Cardiac muscle cell (in vitro differentiated cells and primary cell): ENCODE measurements at regions not wholly inside any gene's neighbourhood (a gene's known extent, or its start where the extent isn't known, plus 50 kb on each side); places are given as distances from the start of the nearest gene placed in this dataset.
"Not testable (repeated sequence)": the region's sequence is repeated elsewhere in the genome, so short reads cannot be mapped to it uniquely, and the experiment has no call there.

Experiments
- DNase-seq, 2 donors: peaks; one replicate each; pipeline versions ENCODE4 v3.0.0 to v3.0.0-alpha.2; 2010 to 2017; ENCODE audit warnings: low read depth in 1 of 2, low spot score in 1 of 2
- H3K27ac ChIP-seq: fragments of 200-600 bp; sonication (generic); 2 replicates; pipeline ENCODE4 v1.5.1; 2016
- H3K27me3 ChIP-seq: fragments of 200-600 bp; sonication (generic); 2 replicates; pipeline ENCODE4 v1.6.0; 2016; ENCODE audit warnings: control low read depth
- H3K36me3 ChIP-seq: fragments of 200-600 bp; sonication (generic); 2 replicates; pipeline ENCODE4 v1.5.1; 2016; ENCODE audit warnings: control low read depth
- H3K4me1 ChIP-seq: fragments of 200-600 bp; sonication (generic); 2 replicates; pipeline ENCODE4 v1.8.1; 2017; ENCODE audit warnings: low read depth, mild to moderate bottlenecking, mixed run types
- H3K4me3 ChIP-seq: fragments of 200-600 bp; sonication (generic); 2 replicates; pipeline ENCODE4 v1.5.1; 2016; ENCODE audit warnings: mild to moderate bottlenecking
- H3K9me3 ChIP-seq: fragments of 200-600 bp; sonication (generic); 2 replicates; pipeline ENCODE4 v1.5.1; 2017; ENCODE audit warnings: low read depth, mild to moderate bottlenecking, control low read depth

- H3K9me3 ChIP-seq, H3K36me3 ChIP-seq, H3K27me3 ChIP-seq, H3K27ac ChIP-seq, H3K4me3 ChIP-seq, H3K4me1 ChIP-seq: not testable (repeated sequence)
- peak in 1 of 2 donors; percentile 40 for DNase-seq
Observed at GRCh38 chr9:40097992-40098391, 742.5 kb downstream of the SPATA31A1 start.

GRCh38 chr9:40106003-40106782 lies 750.7 kb downstream of the SPATA31A1 start:
- H3K27ac ChIP-seq, H3K27me3 ChIP-seq, H3K36me3 ChIP-seq, H3K4me1 ChIP-seq, H3K4me3 ChIP-seq, H3K9me3 ChIP-seq: not testable (repeated sequence)
- peak in 1 of 2 donors; percentile 38 for DNase-seq

GRCh38 chr9:40106783-40107248 lies 751.3 kb downstream of the SPATA31A1 start:
- H3K36me3 ChIP-seq, H3K4me3 ChIP-seq, H3K9me3 ChIP-seq, H3K27me3 ChIP-seq, H3K27ac ChIP-seq, DNase-seq, H3K4me1 ChIP-seq: not testable (repeated sequence)

GRCh38 chr9:40107251-40107650 lies 751.8 kb downstream of the SPATA31A1 start:
- not testable (repeated sequence) for H3K27ac ChIP-seq, H3K4me1 ChIP-seq, DNase-seq, H3K27me3 ChIP-seq, H3K36me3 ChIP-seq, H3K9me3 ChIP-seq, H3K4me3 ChIP-seq

- not testable (repeated sequence) for DNase-seq, H3K27me3 ChIP-seq, H3K4me1 ChIP-seq, H3K4me3 ChIP-seq, H3K9me3 ChIP-seq, H3K36me3 ChIP-seq, H3K27ac ChIP-seq
Observed at GRCh38 chr9:40108465-40108864, 753.0 kb downstream of the SPATA31A1 start.

GRCh38 chr9:40110751-40111150 lies 755.3 kb downstream of the SPATA31A1 start:
- H3K27ac ChIP-seq, H3K27me3 ChIP-seq, DNase-seq, H3K36me3 ChIP-seq, H3K9me3 ChIP-seq, H3K4me1 ChIP-seq, H3K4me3 ChIP-seq: not testable (repeated sequence)

- not testable (repeated sequence) for H3K27ac ChIP-seq, H3K27me3 ChIP-seq, H3K4me3 ChIP-seq, H3K36me3 ChIP-seq, DNase-seq, H3K9me3 ChIP-seq, H3K4me1 ChIP-seq
Observed at GRCh38 chr9:40111571-40111970, 756.1 kb downstream of the SPATA31A1 start.

GRCh38 chr9:40130598-40130997 lies 775.1 kb downstream of the SPATA31A1 start:
- H3K9me3 ChIP-seq, DNase-seq, H3K4me3 ChIP-seq, H3K27ac ChIP-seq, H3K27me3 ChIP-seq, H3K4me1 ChIP-seq, H3K36me3 ChIP-seq: not testable (repeated sequence)

GRCh38 chr9:40169204-40169603 lies 813.7 kb downstream of the SPATA31A1 start:
- not testable (repeated sequence) for DNase-seq, H3K4me3 ChIP-seq, H3K36me3 ChIP-seq, H3K27ac ChIP-seq, H3K9me3 ChIP-seq, H3K4me1 ChIP-seq, H3K27me3 ChIP-seq

- H3K27me3 ChIP-seq, DNase-seq, H3K9me3 ChIP-seq, H3K4me3 ChIP-seq, H3K4me1 ChIP-seq, H3K27ac ChIP-seq, H3K36me3 ChIP-seq: not testable (repeated sequence)
Observed at GRCh38 chr9:40173316-40173715, 817.8 kb downstream of the SPATA31A1 start.

- H3K4me1 ChIP-seq, H3K9me3 ChIP-seq, H3K27me3 ChIP-seq, H3K36me3 ChIP-seq, DNase-seq, H3K4me3 ChIP-seq, H3K27ac ChIP-seq: not testable (repeated sequence)
Observed at GRCh38 chr9:40174035-40174434, 818.6 kb downstream of the SPATA31A1 start.
